IMR-90 (cell line): ENCODE measurements at regions not wholly inside any gene's neighbourhood (a gene's known extent, or its start where the extent isn't known, plus 50 kb on each side); places are given as distances from the start of the nearest gene placed in this dataset.

ENCODE experiments used
- ATAC-seq: fragments of 200-7000 bp; cut with Tn5 transposase; 2 replicates; pipeline ENCODE4 v1.9.1; 2020; ENCODE audit warnings: low read depth, mild to moderate bottlenecking, moderate library complexity
- BruUV-seq: library from RNA; stranded (reverse); fragments of 400-500 nt; replicated peaks from 2 replicates; lab custom pipeline; 2021; lab: Mats Ljungman, UMichigan
- CTCF ChIA-PET: fragments of 300-600 bp; formaldehyde crosslinking; extraction: SDS; loops from one replicate; lab custom pipeline; 2021; ENCODE audit warnings: antibody characterized with exemption; lab: Yijun Ruan, JAX
- POLR2A ChIA-PET: fragments of 300-600 bp; sonication (Branson Sonifier 250); formaldehyde crosslinking; loops from one replicate; lab custom pipeline; 2022; ENCODE audit warnings: antibody characterized with exemption; ENCODE audit not compliant: unreplicated experiment; lab: Charles Lee
- DNase-seq: peaks from one replicate; pipeline ENCODE4 v3.0.0; 2013
- H2AFZ ChIP-seq: replicated peaks from 2 replicates; pipeline ENCODE3; 2013; ENCODE audit warnings: low read length, mild to moderate bottlenecking; ENCODE audit not compliant: poor library complexity
- H2AK5ac ChIP-seq: 2 replicates; pipeline ENCODE4 v1.6.1; 2013; ENCODE audit warnings: low read depth, low read length, inconsistent platforms
- H2AK9ac ChIP-seq: replicated peaks from 2 replicates; pipeline ENCODE3; 2013; ENCODE audit warnings: mild to moderate bottlenecking, low read depth, low read length, moderate library complexity; ENCODE audit not compliant: poor library complexity
- H2BK120ac ChIP-seq: 2 replicates; pipeline ENCODE4 v1.6.1; 2013; ENCODE audit warnings: low read depth, low read length, inconsistent platforms
- H2BK15ac ChIP-seq: 3 replicates; pipeline ENCODE4 v1.6.1; 2013; ENCODE audit warnings: low read depth, low read length, inconsistent platforms
- H2BK20ac ChIP-seq: 2 replicates; pipeline ENCODE4 v1.6.1; 2013; ENCODE audit warnings: low read depth, mild to moderate bottlenecking, inconsistent platforms, low read length, moderate library complexity
- H2BK5ac ChIP-seq: 2 replicates; pipeline ENCODE4 v1.6.1; 2013; ENCODE audit warnings: mild to moderate bottlenecking, low read depth, low read length, inconsistent platforms; ENCODE audit not compliant: poor library complexity, severe bottlenecking
- H3K14ac ChIP-seq: replicated peaks from 2 replicates; pipeline ENCODE4 v1.6.1; 2013; ENCODE audit warnings: low read depth, low read length, inconsistent platforms
- H3K18ac ChIP-seq: 2 replicates; pipeline ENCODE4 v1.6.1; 2013; ENCODE audit warnings: low read depth, low read length, control low read depth
- H3K23ac ChIP-seq: 2 replicates; pipeline ENCODE4 v1.6.1; 2013; ENCODE audit warnings: low read depth, low read length, inconsistent platforms
- H3K27ac ChIP-seq: 2 replicates; pipeline ENCODE4 v1.5.1; 2013; ENCODE audit warnings: mild to moderate bottlenecking, control low read depth, low read length; ENCODE audit not compliant: insufficient read depth
- H3K27me3 ChIP-seq: 2 replicates; pipeline ENCODE4 v1.6.1; 2013; ENCODE audit warnings: low read length; ENCODE audit not compliant: control insufficient read depth, insufficient read depth
- H3K36me3 ChIP-seq: 2 replicates; pipeline ENCODE4 v1.6.1; 2013; ENCODE audit warnings: low read length, mixed read lengths; ENCODE audit not compliant: control insufficient read depth, insufficient read depth
- H3K4ac ChIP-seq: 2 replicates; pipeline ENCODE4 v1.6.1; 2013; ENCODE audit warnings: low read depth, low read length, inconsistent platforms
- H3K4me1 ChIP-seq: 2 replicates; pipeline ENCODE4 v1.6.1; 2013; ENCODE audit warnings: low read length, mixed read lengths; ENCODE audit not compliant: control insufficient read depth, insufficient read depth
- H3K4me2 ChIP-seq: 2 replicates; pipeline ENCODE4 v1.6.1; 2013; ENCODE audit warnings: low read depth, mild to moderate bottlenecking, control low read depth, low read length, moderate library complexity
- H3K4me3 ChIP-seq: 2 replicates; pipeline ENCODE4 v1.5.1; 2013; ENCODE audit warnings: low read depth, mild to moderate bottlenecking, control low read depth, low read length, moderate library complexity; ENCODE audit not compliant: insufficient read depth
- H3K56ac ChIP-seq: 2 replicates; pipeline ENCODE4 v1.6.1; 2013; ENCODE audit warnings: low read length, inconsistent platforms; ENCODE audit not compliant: insufficient read depth; ENCODE audit errors: extremely low read depth
- H3K79me1 ChIP-seq, 2 experiments: 2 replicates each; pipeline ENCODE4 v1.6.1; 2013; ENCODE audit warnings: low read length in 2 of 2, inconsistent platforms in 1 of 2, low read depth in 1 of 2
- H3K9ac ChIP-seq: 2 replicates; pipeline ENCODE4 v1.6.1; 2013; ENCODE audit warnings: low read depth, low read length, control low read depth
- H3K9me1 ChIP-seq: 2 replicates; pipeline ENCODE4 v1.6.1; 2013; ENCODE audit warnings: low read length, inconsistent platforms; ENCODE audit not compliant: insufficient read depth
- H3K9me3 ChIP-seq: 2 replicates; pipeline ENCODE4 v1.6.1; 2013; ENCODE audit warnings: low read length; ENCODE audit not compliant: control insufficient read depth, insufficient read depth
- H4K20me1 ChIP-seq: 2 replicates; pipeline ENCODE4 v1.6.1; 2013; ENCODE audit warnings: low read length, inconsistent platforms; ENCODE audit not compliant: insufficient read depth
- H4K5ac ChIP-seq: 2 replicates; pipeline ENCODE4 v1.6.1; 2013; ENCODE audit warnings: mild to moderate bottlenecking, low read depth, low read length, control low read depth
- H4K8ac ChIP-seq, 2 experiments: 2 replicates each; pipeline ENCODE4 v1.6.1; 2013; ENCODE audit warnings: low read depth in 2 of 2, low read length in 2 of 2, control low read depth in 1 of 2, inconsistent platforms in 1 of 2
- H4K91ac ChIP-seq: 2 replicates; pipeline ENCODE4 v1.6.1; 2013; ENCODE audit warnings: low read depth, low read length, inconsistent platforms; ENCODE audit not compliant: insufficient read depth
- BHLHE40 ChIP-seq: fragments of 150-350 bp; IDR thresholded peaks from 2 replicates; pipeline ENCODE4 v1.6.1; 2016; ENCODE audit warnings: mild to moderate bottlenecking, low read depth, low read length
- CEBPB ChIP-seq: IDR thresholded peaks from 2 replicates; pipeline ENCODE4 v1.6.1; 2012; ENCODE audit warnings: low read depth, low read length, improper control_type of control experiment
- CTCF ChIP-seq: conservative IDR thresholded peaks from 2 replicates; pipeline ENCODE4 v1.5.1; 2012; ENCODE audit warnings: mild to moderate bottlenecking, low read depth, low read length, improper control_type of control experiment
- ELK1 ChIP-seq: fragments of 150-350 bp; IDR thresholded peaks from 2 replicates; pipeline ENCODE4 v1.6.1; 2016; ENCODE audit warnings: low read depth, mild to moderate bottlenecking, low read length, moderate library complexity, borderline replicate concordance
- FOS ChIP-seq: fragments of 150-350 bp; IDR thresholded peaks from 2 replicates; pipeline ENCODE4 v1.6.1; 2016; ENCODE audit warnings: low read depth, low read length
- MAFK ChIP-seq: IDR thresholded peaks from 2 replicates; pipeline ENCODE4 v1.6.1; 2012; ENCODE audit warnings: low read depth, low read length, improper control_type of control experiment
- MAZ ChIP-seq: IDR thresholded peaks from 2 replicates; pipeline ENCODE4 v1.6.1; 2012; ENCODE audit warnings: low read depth, mild to moderate bottlenecking, low read length, improper control_type of control experiment, moderate library complexity, borderline replicate concordance
- MXI1 ChIP-seq: IDR thresholded peaks from 2 replicates; pipeline ENCODE4 v1.6.1; 2012; ENCODE audit warnings: low read depth, mild to moderate bottlenecking, low read length, moderate library complexity, borderline replicate concordance
- NFE2L2 ChIP-seq: fragments of 150-350 bp; IDR thresholded peaks from 2 replicates; pipeline ENCODE4 v1.6.1; 2016; ENCODE audit warnings: low read depth, mild to moderate bottlenecking, low read length
- RCOR1 ChIP-seq: IDR thresholded peaks from 2 replicates; pipeline ENCODE4 v1.6.1; 2012; ENCODE audit warnings: mild to moderate bottlenecking, low read length, improper control_type of control experiment; ENCODE audit not compliant: insufficient replicate concordance
- SMC3 ChIP-seq: fragments of 150-350 bp; IDR thresholded peaks from 2 replicates; pipeline ENCODE4 v1.6.1; 2016; ENCODE audit warnings: low read depth, mild to moderate bottlenecking, antibody characterized with exemption, low read length, moderate library complexity
- WGBS, 2 experiments: methylation state at CpG; one replicate each; pipeline versions ENCODE4 v1.1.5 to v1.1.7; 2013; ENCODE audit warnings: missing lambda C conversion rate in 2 of 2; ENCODE audit not compliant: insufficient read length in 1 of 2; ENCODE audit errors: extremely low coverage in 2 of 2; 5-methylcytosine and 5-hydroxymethylcytosine counted together
- dilution Hi-C: fragments of 300-500 bp; cut with HindIII; formaldehyde crosslinking; loops from one replicate; pipeline ENCODE4 v1.14.3; 2018; ENCODE audit warnings: low sequenced_read_pairs; ENCODE audit not compliant: unreplicated experiment
- in situ Hi-C: fragments of 300-500 bp; cut with MboI; formaldehyde crosslinking; loops from 3 replicates; pipeline ENCODE4 v1.14.3; 2019; ENCODE audit warnings: low sequenced_read_pairs, inconsistent platforms, mixed read lengths
- intact Hi-C: fragments of 100-400 bp; cut with micrococcal nuclease; formaldehyde crosslinking; loops from 2 replicates; pipeline ENCODE4 v1.10.0; 2022

- H2BK15ac ChIP-seq = no peak overlapping the region
- H3K9me1 ChIP-seq = no peaks in the 10 kb centered on the region
- H3K4me3 ChIP-seq = no peak overlapping the region
- no peak overlapping the region for H3K4ac ChIP-seq
- no peak overlapping the region for H4K91ac ChIP-seq
- no peaks in the 10 kb centered on the region for H3K9me3 ChIP-seq
- no peaks in the 10 kb centered on the region for H4K20me1 ChIP-seq
- CTCF ChIA-PET = no interaction called here
- H2BK5ac ChIP-seq = no peak overlapping the region
- H3K18ac ChIP-seq = no peak overlapping the region
- no peak overlapping the region for H2AK5ac ChIP-seq
- no TSS peak for BruUV-seq
- no peak overlapping the region for H4K8ac ChIP-seq
- H3K4me2 ChIP-seq = no peak overlapping the region
- no peaks in the 10 kb centered on the region for H3K36me3 ChIP-seq
- H3K9ac ChIP-seq = no peak overlapping the region
- H2AK9ac ChIP-seq = no peak overlapping the region
- TF ChIP-seq SMC3 (no peak), BHLHE40 (no peak), NFE2L2 (no peak), FOS (no peak), MAZ (no peak), MXI1 (no peak), ELK1 (no peak), CEBPB (no peak), MAFK (no peak), CTCF (no peak), RCOR1 (no peak)
- no peak overlapping the region for H2BK120ac ChIP-seq
- no peak overlapping the region for H3K23ac ChIP-seq
- WGBS, 2 experiments = 30% methylated on average over 1 of the region's 1 CpG; no CpG with 5 or more reads in 1 of the 2 experiments
- intact Hi-C loops (no loop called here), in situ Hi-C loops (no loop called here), dilution Hi-C loops (no loop called here)
- H3K14ac ChIP-seq = no peak overlapping the region
- POLR2A ChIA-PET = no interaction called here
- H3K79me1 ChIP-seq = no peaks in the 10 kb centered on the region
- no peaks in the 10 kb centered on the region for H3K27me3 ChIP-seq
- H4K5ac ChIP-seq = no peak overlapping the region
- DNase-seq (no peak), ATAC-seq (no peak)
- H2AFZ ChIP-seq = no peak overlapping the region
- no peak overlapping the region for H3K56ac ChIP-seq
- no peaks in the 10 kb centered on the region for H3K4me1 ChIP-seq
- H3K27ac ChIP-seq = no peak overlapping the region
- no peak overlapping the region for H2BK20ac ChIP-seq
Measured at GRCh38 chr1:91201694-91202093, 179.9 kb upstream of the ZNF644 start.
